H1 (cell line): ENCODE measurements at regions not wholly inside any gene's neighbourhood (a gene's known extent, or its start where the extent isn't known, plus 50 kb on each side); places are given as distances from the start of the nearest gene placed in this dataset.

Experiments
- CBX5 ChIP-seq: fragments of 300-800, 300-1000 bp; sonication (generic); IDR thresholded peaks from 2 replicates; pipeline ENCODE4 v1.7.1; 2016; ENCODE audit warnings: antibody characterized with exemption, low read length, low read depth
- KDM1A ChIP-seq: fragments of 200-600, 300-600 bp; sonication (generic); IDR thresholded peaks from 2 replicates; pipeline ENCODE4 v1.7.1; 2016; ENCODE audit warnings: mild to moderate bottlenecking, low read length, borderline replicate concordance
- NANOG ChIP-seq: IDR thresholded peaks from 2 replicates; pipeline ENCODE4 v1.6.1; 2011; ENCODE audit warnings: low read length, low read depth, mild to moderate bottlenecking, inconsistent platforms; ENCODE audit not compliant: insufficient read depth, poor library complexity, severe bottlenecking
- POLR2A ChIP-seq, 2 experiments: IDR thresholded peaks; 1 replicate in 1 of 2; 2 replicates in 1 of 2; pipeline ENCODE4 v1.6.1; 2011; ENCODE audit warnings: low read depth in 2 of 2, low read length in 2 of 2, mild to moderate bottlenecking in 2 of 2; ENCODE audit errors: control extremely low read depth in 1 of 2
- SUZ12 ChIP-seq: fragments of 200-600 bp; sonication (generic); IDR thresholded peaks from 2 replicates; pipeline ENCODE4 v1.6.1; 2012; ENCODE audit warnings: mild to moderate bottlenecking, inconsistent platforms, low read length, moderate library complexity, mixed read lengths
- TAF1 ChIP-seq: IDR thresholded peaks from 2 replicates; pipeline ENCODE4 v1.6.1; 2011; ENCODE audit warnings: mild to moderate bottlenecking, low read depth, low read length
- YY1 ChIP-seq: IDR thresholded peaks from 2 replicates; pipeline ENCODE4 v1.6.1; 2011; ENCODE audit warnings: low read depth, mild to moderate bottlenecking, low read length
- TF ChIP-seq, protein P1 (sequence below), 3 experiments: IDR thresholded peaks; 1 replicate in 2 of 3; 2 replicates in 1 of 3; pipeline versions ENCODE4 v1.5.1 to v1.6.1; 2011; ENCODE audit warnings: low read length in 3 of 3, mild to moderate bottlenecking in 3 of 3, inconsistent platforms in 2 of 3, low read depth in 1 of 3, moderate library complexity in 1 of 3; ENCODE audit not compliant: insufficient read depth in 1 of 3; ENCODE audit errors: control extremely low read depth in 1 of 3
- TF ChIP-seq, protein P2 (sequence below): IDR thresholded peaks from 2 replicates; pipeline ENCODE4 v1.6.1; 2012; ENCODE audit warnings: inconsistent platforms
- TF ChIP-seq, protein P3 (sequence below): IDR thresholded peaks from 2 replicates; pipeline ENCODE4 v1.6.1; 2012; ENCODE audit warnings: low read length, inconsistent platforms

DNA sequence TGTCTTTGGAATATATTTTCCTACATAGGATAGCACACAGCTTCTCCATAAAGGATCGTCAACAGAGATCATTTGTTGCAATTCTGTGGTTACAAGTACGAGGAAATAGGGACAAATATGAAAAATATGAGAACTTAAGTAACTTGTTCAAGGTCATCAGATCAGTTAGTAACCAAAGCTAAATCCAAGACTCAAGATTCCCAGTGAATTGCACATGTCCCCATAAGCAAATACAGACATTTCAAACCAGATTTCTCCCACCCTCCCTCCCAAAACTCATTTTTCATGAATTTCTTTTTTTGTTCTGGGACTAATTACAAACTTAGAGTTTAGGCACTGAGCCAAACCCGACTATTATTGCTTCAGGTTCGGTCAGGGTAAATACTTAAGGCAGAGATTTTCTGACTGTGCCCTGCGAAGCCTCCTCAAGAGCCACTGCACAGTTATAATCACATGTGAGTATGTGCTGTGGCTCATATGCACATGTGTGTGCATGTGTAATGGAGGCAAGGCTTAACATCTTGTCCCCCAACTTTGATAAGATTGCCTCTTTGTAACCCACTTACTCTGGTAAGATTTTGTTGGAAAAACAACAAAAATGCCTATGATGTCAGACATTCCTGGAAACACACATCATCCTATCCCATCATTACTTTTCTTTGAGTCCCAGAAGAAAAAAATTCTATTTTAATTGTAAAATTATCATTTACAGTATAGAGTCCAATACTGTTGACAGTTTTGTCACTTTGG is 216.2 kb downstream of the CD83 start:
- TF ChIP-seq NANOG (no peak), CBX5 (no peak), SUZ12 (no peak), TAF1 (no peak), KDM1A (no peak), YY1 (no peak), POLR2A (IDR thresholded peaks at IDR 0.05; ENCODE audit: control extremely low read depth in 1 of 2, low read depth in 2 of 2, low read length in 2 of 2) (no peak)
- TF ChIP-seq, protein P1, sequence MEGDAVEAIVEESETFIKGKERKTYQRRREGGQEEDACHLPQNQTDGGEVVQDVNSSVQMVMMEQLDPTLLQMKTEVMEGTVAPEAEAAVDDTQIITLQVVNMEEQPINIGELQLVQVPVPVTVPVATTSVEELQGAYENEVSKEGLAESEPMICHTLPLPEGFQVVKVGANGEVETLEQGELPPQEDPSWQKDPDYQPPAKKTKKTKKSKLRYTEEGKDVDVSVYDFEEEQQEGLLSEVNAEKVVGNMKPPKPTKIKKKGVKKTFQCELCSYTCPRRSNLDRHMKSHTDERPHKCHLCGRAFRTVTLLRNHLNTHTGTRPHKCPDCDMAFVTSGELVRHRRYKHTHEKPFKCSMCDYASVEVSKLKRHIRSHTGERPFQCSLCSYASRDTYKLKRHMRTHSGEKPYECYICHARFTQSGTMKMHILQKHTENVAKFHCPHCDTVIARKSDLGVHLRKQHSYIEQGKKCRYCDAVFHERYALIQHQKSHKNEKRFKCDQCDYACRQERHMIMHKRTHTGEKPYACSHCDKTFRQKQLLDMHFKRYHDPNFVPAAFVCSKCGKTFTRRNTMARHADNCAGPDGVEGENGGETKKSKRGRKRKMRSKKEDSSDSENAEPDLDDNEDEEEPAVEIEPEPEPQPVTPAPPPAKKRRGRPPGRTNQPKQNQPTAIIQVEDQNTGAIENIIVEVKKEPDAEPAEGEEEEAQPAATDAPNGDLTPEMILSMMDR (IDR thresholded peaks at IDR 0.05; ENCODE audit: control extremely low read depth in 1 of 3, insufficient read depth in 1 of 3, low read depth in 1 of 3, low read length in 3 of 3) = no peak
- TF ChIP-seq, protein P2, sequence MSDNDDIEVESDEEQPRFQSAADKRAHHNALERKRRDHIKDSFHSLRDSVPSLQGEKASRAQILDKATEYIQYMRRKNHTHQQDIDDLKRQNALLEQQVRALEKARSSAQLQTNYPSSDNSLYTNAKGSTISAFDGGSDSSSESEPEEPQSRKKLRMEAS = no peak
- TF ChIP-seq, protein P3, sequence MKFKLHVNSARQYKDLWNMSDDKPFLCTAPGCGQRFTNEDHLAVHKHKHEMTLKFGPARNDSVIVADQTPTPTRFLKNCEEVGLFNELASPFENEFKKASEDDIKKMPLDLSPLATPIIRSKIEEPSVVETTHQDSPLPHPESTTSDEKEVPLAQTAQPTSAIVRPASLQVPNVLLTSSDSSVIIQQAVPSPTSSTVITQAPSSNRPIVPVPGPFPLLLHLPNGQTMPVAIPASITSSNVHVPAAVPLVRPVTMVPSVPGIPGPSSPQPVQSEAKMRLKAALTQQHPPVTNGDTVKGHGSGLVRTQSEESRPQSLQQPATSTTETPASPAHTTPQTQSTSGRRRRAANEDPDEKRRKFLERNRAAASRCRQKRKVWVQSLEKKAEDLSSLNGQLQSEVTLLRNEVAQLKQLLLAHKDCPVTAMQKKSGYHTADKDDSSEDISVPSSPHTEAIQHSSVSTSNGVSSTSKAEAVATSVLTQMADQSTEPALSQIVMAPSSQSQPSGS = no peak
